ENCODE measurements at regions not wholly inside any gene's neighbourhood (a gene's known extent, or its start where the extent isn't known, plus 50 kb on each side); places are given as distances from the start of the nearest gene placed in this dataset.

- TF ChIP-seq, protein P1, sequence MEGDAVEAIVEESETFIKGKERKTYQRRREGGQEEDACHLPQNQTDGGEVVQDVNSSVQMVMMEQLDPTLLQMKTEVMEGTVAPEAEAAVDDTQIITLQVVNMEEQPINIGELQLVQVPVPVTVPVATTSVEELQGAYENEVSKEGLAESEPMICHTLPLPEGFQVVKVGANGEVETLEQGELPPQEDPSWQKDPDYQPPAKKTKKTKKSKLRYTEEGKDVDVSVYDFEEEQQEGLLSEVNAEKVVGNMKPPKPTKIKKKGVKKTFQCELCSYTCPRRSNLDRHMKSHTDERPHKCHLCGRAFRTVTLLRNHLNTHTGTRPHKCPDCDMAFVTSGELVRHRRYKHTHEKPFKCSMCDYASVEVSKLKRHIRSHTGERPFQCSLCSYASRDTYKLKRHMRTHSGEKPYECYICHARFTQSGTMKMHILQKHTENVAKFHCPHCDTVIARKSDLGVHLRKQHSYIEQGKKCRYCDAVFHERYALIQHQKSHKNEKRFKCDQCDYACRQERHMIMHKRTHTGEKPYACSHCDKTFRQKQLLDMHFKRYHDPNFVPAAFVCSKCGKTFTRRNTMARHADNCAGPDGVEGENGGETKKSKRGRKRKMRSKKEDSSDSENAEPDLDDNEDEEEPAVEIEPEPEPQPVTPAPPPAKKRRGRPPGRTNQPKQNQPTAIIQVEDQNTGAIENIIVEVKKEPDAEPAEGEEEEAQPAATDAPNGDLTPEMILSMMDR (IDR thresholded peaks at IDR 0.05): no peak
- TF ChIP-seq POLR2A (IDR thresholded peaks at IDR 0.05): no peak
These were observed 286.9 kb upstream of the TBL1XR1 start for GRCh38 chr3:177484206-177484605.

All from adrenal gland (tissue), 5 donors.